Right ventricle myocardium inferior (tissue), 1 donor: ENCODE measurements at regions not wholly inside any gene's neighbourhood (a gene's known extent, or its start where the extent isn't known, plus 50 kb on each side); places are given as distances from the start of the nearest gene placed in this dataset. TPM values are rescaled to one million over a fixed set of nuclear protein-coding genes. Genes with fewer than 3 reads are reported as not detected.

ENCODE experiments used
- ATAC-seq: fragments of 200-7000 bp; cut with Tn5 transposase; one replicate; pipeline ENCODE4 v1.9.1; 2020; ENCODE audit warnings: mild to moderate bottlenecking, moderate library complexity
- DNase-seq: peaks from one replicate; pipeline ENCODE4 v3.0.0; 2021; ENCODE audit errors: missing footprints
- intact Hi-C: fragments of 100-400 bp; cut with DNase I; formaldehyde crosslinking; loops from one replicate; pipeline ENCODE4 v1.11.0; 2022
- microRNA-seq: library from miRNA; unstranded; fragments of <30 nt; microRNA quantifications from one replicate; pipeline ENCODE4 v1.2.0, GENCODE V29; 2020
- donor health status: DM: no; HTN: yes; CAD: no; lungs with severe emphysema.

DNA sequence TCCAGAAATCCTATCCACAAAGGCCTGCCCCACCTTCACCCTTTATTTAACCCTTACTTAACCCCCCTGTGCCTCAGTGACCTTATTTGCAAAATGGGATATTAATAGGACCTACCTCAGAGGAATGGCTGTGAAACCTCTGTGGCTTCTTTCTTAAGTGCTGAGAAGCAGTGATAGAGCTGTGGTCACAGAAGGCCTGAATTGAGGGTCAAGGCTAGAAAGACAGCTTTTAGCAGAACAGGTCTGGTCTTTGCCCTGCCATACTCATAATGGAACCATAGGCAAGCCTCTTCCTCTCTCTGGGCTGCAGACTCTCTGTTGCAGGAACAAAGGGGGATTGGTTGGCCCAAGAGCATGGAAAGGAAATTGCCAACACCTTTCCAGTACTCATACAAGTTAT, 63.5 kb upstream of the MAMLD1 start:
- intact Hi-C loops = no loop called here
- no peak for DNase-seq

DNA sequence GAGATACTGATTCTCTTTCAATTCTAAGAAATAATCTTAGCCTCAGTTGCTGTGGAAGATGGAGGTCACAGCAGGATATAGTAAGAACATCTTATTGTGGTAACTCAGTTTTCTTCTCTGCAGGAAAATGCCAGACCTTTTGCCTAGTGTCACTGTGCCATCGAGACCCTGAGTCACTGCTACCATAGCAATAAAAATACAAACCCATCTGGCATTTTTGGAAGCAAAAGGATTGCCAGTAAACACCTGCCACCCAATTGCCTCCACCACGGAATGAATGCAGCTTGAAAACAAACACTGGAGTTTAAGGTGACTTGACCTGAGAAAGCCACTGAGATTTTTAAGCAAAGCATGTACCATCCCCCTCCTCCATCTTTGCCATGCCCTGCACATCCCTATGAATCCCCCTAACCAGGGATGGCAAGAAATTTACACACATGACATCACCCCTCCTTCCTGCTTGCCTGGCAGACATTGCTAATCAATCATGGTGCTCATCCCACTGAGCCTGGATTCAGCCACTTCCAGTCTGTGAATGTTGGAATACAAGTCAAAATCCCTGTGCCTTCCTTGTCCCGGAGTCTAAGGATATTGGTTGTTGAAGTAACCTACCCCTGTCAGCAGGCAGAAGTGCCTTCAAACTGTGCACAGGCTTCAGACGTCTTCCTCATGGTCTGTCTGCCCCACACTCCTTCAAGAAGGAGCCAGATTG, 59.6 kb upstream of the MAMLD1 start:
- intact Hi-C loops = no loop called here
- no peak for DNase-seq
- no peak for ATAC-seq

More for the DNA sequence above, 63.5 kb upstream of the MAMLD1 start:
- ATAC-seq = no peak

DNA sequence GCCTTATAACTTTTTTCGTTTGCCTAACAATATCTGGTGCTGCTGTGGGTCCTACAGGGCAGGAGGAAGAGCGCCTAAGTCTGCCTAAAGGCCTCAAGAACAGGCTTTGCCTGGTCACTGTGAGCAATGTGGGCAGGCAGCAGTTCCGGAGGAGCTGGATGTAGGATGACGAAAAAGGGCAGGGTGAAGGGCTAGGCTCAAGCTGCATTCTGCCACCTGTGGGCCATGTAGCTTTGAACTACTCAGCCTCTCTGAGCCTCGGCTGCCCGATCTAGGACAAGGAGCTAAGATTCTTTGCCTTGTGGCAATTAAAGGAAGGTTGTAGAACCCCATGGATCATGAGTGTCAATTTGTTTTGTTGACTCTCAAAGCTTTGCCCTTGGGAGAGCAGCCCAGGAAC, 57.1 kb upstream of the MAMLD1 start:
- no peak for ATAC-seq
- intact Hi-C loops = no loop called here
- no peak for DNase-seq

DNA sequence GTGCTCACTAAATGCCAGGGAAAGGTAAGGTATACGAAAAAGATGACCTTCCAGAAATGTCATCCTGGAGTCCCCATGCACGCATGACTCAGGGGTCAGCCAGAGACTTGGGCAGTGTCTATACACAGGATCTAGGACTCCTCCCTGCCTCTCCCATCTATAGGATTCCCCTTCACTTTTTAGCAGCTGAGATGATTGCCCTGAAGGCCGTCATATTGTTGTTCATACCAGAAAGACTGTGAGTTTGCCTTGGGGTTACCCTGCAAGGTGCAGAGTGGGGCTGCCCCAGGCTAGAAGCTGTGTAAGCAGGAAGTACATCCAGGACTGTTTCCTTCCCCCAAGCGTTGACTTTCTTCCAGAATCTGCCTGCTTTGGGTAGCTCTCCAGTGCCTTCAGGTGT, 55.1 kb upstream of the MAMLD1 start:
- intact Hi-C loops = no loop called here
- no peak for DNase-seq
- ATAC-seq = no peak

DNA sequence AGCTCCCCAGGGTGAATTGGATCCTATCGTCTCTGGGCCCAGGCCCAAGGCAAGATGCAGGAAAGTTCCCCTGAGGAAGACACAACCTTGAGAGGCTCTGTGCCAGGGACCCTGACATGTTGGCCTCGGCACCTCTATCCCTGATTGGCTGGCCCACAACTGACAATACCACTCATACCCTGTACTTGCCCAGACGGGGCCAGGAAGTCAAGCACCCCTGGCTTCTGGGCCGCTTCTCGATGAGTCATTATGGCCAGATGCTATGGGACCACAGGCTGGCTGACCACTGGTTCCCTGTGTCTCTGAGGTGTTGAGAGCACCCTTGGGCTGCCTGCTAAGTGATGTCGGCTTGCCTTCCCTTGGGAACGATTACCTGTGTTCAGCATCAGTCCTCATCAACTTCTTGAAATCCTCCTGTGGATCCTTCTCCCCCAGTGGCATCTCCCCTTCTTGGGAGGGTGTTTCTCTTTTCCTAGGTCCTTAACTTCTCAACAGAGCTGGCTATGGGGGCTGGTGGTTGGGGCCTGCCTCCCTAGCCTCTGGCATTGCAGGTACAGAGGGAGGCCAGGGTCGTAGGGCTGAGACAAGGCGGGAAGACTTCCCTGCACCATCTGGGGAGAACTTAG, 54.5 kb upstream of the MAMLD1 start:
- intact Hi-C loops = no loop called here
- DNase-seq (no peak), ATAC-seq (no peak)

DNA sequence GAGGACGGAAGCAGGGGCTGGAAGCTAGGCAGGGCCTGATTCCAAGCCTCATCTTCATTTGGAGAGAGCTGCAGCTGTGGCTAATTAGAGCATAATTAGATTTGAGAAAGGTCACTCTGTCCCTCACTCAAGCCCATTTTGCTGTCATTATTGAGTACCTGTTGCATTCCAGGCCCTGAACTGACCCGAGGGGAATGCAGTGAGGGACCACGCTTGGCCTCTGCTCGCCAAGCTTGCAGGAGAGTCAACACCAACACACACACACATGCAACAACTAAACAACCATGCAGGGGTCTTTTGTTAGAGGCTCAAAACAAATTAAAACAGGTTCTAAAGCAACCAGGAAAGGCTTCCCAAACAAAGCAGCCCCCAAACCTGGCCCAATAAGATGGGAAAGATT, 52.7 kb upstream of the MAMLD1 start:
- intact Hi-C loops = no loop called here
- DNase-seq = no peak
- ATAC-seq = no peak

DNA sequence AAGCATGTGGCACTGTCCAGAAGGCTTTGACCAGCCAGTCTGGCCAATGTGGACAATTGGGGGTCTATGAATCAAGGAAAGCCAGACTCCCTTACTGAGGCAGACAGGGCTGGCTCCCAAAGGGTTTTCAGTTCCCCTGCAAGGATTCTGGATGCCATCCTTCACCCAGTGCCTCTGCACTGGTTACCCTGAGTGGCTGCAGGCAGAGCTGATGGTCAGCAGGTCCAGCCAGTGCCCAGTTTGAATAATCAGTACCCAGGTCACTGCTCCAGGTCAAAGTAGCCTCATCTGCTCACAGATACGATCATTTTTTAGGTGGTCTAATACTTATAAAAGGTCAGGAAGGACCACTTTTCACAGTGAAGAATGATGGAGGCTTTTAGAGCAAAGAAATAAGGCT, 52.2 kb upstream of the MAMLD1 start:
- intact Hi-C loops = no loop called here
- ATAC-seq = no peak
- no peak for DNase-seq

DNA sequence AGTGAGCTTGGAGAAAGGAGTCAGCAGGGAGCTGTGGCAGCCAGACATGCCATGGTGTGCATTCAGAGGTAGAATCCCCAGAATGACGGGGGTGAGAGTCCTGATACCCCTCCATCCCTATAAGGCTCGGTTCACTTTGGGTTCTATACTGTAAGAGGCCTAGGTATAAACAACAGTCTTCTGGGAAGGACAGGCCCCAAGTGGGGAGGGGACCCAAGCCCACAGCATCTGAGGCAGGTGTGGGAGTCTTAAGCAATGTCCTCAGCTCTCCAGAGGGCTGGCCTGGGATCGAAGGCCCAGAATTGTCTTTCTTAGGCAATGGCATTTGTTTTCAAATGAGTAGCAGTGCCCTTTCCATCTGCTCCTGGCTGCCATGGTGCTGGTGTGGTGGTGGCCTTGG, 50.2 kb upstream of the MAMLD1 start:
- ATAC-seq (no peak), DNase-seq (no peak)
- intact Hi-C loops = no loop called here

Small RNAs in the stretch of these regions (microRNA-seq; reads per million reads assigned to microRNA genes)
- gene MIR2114 = not detected
